Stimulated activated CD8-positive, alpha-beta memory T cell treated with anti-CD3 and anti-CD28 coated beads, Interleukin-15, amount 100 ng/mL, for 4 hours (primary cell): ENCODE measurements at regions not wholly inside any gene's neighbourhood (a gene's known extent, or its start where the extent isn't known, plus 50 kb on each side); places are given as distances from the start of the nearest gene placed in this dataset.
"Not testable (repeated sequence)": the region's sequence is repeated elsewhere in the genome, so short reads cannot be mapped to it uniquely, and the experiment has no call there.

Experiments used
- DNase-seq, 2 donors: peaks; one replicate each; pipeline ENCODE4 v3.0.0-alpha.2; 2020; ENCODE audit warnings: low read depth in 2 of 2

GRCh38 chr3:28033059-28033784 is 208.2 kb upstream of the CMC1 start:
- DNase-seq = no peak

GRCh38 chr3:28036599-28037575 is 204.5 kb upstream of the CMC1 start:
- no peak for DNase-seq

GRCh38 chr3:28039234-28039633 is 202.2 kb upstream of the CMC1 start:
- no peak for DNase-seq

DNA sequence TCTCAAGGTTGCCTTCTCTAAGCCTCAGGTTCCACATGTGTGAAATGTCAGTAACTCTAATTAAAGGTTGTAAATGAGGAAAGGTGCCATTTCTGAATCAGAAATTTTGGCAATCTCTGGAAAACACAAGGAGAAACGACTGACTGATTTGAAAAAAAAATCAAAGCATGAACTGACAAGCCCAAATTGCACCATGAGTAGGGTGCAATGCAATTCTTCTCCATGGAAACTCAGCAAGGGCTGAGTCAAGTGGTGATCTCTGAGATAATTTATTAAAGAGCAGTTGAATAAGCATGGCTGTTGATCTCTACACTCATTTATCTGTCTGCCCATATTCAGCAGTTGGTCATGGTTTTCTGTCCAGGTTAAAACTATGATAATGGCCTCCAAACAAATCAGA is 201.6 kb upstream of the CMC1 start:
- DNase-seq = no peak

GRCh38 chr3:28042095-28042635 is 199.3 kb upstream of the CMC1 start:
- DNase-seq = no peak

DNA sequence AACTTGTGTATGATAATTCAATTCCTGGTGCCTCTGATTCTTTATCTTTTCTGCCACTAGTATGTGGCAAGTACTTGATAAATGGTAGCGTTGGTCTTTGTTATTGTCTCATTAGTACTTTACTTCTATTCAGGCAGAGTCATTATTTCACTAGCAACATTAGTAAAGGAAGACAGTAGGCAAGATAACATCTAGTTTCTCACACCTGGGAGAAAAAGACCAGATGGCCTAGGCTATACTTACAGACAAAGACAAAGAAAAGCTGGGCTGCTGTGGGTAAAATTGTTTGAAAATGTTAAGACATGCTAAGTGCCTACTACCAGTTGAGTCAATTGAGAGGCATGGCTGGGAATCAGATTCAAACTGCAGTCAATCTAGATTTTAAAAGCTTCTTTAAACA is 198.7 kb upstream of the CMC1 start:
- no peak for DNase-seq

DNA sequence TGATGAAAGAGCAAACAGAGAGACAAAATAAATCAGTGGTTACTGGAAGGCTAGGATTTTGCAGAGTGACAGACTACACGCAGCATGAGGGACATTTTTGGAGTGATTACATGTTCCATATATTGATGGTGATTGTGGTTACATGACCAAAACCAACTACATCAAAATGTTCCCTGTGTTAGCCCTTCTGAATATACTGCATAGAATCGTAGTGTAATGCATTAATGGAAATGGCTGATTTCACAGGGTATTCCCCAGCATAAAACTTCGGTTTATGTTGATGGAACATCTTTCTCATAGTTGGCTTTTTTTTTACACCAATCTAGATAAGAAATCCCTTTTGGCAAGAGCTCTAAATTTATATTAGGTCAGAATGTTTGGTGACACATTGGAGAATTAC is 191.3 kb upstream of the CMC1 start:
- no peak for DNase-seq

DNA sequence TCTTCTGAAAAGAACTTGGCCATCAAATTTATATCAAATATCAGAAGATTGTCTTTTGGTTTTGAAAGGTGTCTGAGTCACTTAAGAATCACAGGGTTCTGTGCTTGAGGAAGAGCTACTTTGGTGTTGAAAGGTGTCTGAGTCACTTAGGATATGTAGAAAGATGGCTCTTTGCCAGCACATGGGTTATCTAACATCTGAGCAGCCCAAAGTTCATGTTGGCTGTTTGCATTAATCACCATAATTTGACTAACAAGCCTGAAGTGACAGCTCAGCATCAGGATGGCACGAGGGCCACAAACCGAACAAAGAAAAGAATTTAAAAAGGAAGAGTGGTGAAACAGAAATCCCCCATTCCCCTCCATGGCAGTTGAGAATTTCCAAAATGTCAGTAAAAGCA is 190.5 kb upstream of the CMC1 start:
- peak in 1 of 2 donors; percentile 21 for DNase-seq

- DNase-seq = no peak
Measured at GRCh38 chr3:28053759-28054158, 187.7 kb upstream of the CMC1 start.

- no peak for DNase-seq
Measured at GRCh38 chr3:28056806-28057205, 184.6 kb upstream of the CMC1 start.

DNA sequence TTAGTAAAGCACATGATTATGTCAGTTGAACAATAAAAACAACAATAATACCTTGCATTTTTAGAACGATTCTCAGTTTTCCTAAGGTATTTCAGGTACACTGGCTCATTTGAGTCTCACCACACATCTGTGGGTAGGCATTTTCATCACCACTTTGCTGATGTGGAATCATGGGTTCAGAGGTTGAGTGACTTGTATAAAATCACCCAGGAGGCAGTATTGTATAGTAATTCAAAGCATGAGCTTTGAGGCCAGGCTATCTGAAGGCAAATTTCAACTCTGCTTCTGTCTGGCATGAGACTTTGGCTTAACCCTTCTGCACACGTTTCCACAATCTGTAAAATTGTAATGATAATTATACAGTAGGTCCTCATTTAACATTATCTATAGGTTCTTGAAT is 183.9 kb upstream of the CMC1 start:
- no peak for DNase-seq

- DNase-seq = not testable (repeated sequence)
Measured at GRCh38 chr3:28059199-28059598, 182.2 kb upstream of the CMC1 start.

GRCh38 chr3:28066020-28066419 is 175.4 kb upstream of the CMC1 start:
- no peak for DNase-seq

- no peak for DNase-seq
Measured at GRCh38 chr3:28067014-28067413, 174.4 kb upstream of the CMC1 start.

DNA sequence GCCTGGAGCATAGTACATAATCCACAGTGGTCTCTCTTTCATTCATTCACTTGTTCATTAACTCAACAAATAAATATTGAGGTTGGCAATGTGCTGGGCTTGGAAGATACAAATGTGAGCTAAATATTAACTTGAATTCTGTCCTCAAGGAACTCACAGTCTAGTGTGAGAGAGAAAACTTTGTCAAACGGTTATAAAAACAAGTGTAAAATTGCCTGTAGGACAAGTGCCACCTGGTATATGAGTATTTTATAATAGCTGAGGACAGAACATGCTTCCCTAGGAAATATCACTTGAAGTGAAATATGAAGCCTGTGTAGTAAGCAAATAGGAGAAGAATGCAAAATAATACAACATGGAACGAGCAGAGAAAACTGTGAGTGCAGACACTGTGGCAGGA is 173.1 kb upstream of the CMC1 start:
- no peak for DNase-seq

GRCh38 chr3:28069438-28069837 is 172.0 kb upstream of the CMC1 start:
- no peak for DNase-seq

- no peak for DNase-seq
Measured at GRCh38 chr3:28076246-28076645, 165.2 kb upstream of the CMC1 start.

DNA sequence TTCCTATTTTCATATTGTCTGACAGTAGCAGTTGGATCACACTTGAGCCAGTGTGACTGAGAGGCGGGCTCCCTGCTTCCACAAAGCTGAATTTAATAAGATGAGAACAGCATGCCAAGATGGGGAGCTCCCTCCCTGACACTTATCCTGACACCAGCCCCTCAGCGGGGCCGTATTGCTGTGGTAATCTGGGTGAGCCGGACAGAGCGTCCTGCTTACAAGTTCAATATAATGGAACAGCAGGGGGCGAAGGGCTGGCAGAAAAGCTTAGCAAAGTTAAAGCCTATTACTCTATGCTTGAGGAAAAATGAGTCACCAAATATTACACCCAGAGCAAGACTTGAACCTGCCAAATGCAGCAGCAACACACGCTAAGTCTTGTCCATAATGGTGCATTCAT is 163.8 kb upstream of the CMC1 start:
- no peak for DNase-seq

DNA sequence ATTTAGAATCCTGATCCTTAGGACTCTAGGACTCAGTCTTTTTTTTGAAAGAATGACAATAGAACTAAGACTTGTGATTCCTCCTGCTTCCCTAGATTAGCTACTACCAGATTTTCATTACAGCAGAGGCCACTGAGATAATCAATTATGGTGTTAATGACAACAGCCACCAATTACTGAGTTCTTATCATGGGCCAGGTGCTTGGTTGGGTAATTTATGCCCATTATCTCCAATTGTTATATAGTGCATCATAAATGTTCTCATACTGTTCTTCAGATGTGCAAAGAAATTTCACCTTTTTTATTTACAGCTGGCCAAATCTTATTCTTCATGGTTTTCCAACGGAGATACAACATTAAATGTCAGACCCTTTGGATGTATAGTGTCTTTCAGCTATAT is 162.9 kb upstream of the CMC1 start:
- no peak for DNase-seq

DNA sequence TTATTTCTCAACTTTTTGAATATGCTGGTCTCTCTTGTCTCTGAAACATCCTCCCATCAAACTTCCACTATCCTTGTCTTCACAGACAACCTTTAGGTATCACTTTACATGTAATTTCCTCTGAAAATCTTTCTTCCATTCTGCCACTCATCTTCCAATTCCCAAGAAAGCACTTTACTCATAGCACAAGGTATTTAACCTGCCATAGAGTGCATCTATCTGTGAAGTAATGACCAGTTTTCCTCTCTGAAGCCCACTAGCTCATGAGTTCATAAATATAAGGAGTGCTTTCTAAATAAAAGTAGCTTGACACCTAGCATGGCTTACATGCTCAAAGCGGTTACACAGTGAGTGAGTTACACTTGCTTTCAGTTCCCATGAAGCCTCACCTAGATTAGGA is 160.7 kb upstream of the CMC1 start:
- DNase-seq = no peak

- no peak for DNase-seq
Measured at GRCh38 chr3:28081533-28081947, 159.9 kb upstream of the CMC1 start.

- no peak for DNase-seq
Measured at GRCh38 chr3:28087591-28087990, 153.8 kb upstream of the CMC1 start.
